Ishikawa (cell line): ENCODE measurements at regions not wholly inside any gene's neighbourhood (a gene's known extent, or its start where the extent isn't known, plus 50 kb on each side); places are given as distances from the start of the nearest gene placed in this dataset.

Experiments
- EGR1 ChIP-seq: IDR thresholded peaks from 2 replicates; pipeline ENCODE4 v1.6.1; 2012
- EP300 ChIP-seq: IDR thresholded peaks from 2 replicates; pipeline ENCODE4 v1.6.1; 2012; ENCODE audit warnings: borderline replicate concordance
- RAD21 ChIP-seq: IDR thresholded peaks from 2 replicates; pipeline ENCODE4 v1.6.1; 2012; ENCODE audit warnings: low read depth

DNA sequence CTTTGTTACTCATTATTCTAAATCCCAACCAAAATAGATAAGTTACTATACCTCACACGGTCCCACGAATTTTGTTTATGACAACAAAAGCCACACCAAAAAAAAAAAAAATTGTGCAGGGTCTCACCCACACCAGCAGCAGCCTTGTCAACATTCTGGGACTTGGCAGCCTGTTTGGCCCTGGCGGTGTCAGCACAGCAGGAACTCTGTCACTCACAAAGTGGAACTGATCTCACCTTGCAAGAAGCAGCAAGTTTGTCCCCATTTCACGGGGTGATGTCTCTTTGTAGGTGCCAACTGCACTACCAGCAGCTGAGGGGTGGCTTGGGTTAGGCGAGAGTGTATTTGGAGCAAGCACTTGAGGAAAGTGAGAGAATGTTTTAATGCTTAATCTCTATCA lies 75.0 kb upstream of the CHRM3 start:
- TF ChIP-seq EP300, result no peak
- no peak for TF ChIP-seq EGR1
- TF ChIP-seq RAD21, result no peak
